ENCODE measurements at regions not wholly inside any gene's neighbourhood (a gene's known extent, or its start where the extent isn't known, plus 50 kb on each side); places are given as distances from the start of the nearest gene placed in this dataset.

DNA sequence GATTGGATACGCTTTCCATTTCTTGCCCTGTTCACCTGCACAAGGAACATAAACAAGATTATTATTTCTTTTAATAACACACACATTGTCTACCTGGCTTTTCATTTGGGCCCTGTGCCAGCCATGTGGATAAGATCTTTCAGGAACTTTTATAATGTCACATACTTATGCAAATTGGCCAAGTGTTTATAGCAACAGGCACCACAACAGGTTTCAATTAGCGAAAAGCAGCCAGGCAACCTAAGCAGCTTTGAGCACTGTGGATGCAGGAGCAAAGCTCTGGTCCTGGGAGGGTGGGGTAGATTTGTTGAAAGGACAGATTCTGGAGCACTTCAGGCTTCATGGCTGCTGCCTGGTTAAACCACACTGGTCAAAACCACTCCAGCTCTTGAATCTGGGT, 217.4 kb downstream of the BARX2 start:
- 40 to 53% (median 44%) methylated on average over 2 of the region's 2 CpGs for WGBS, 5 donors
- peak in 1 of 2 donors; percentile 71 for DNase-seq
- H3K4me3 ChIP-seq: no peak overlapping the region

GRCh38 chr11:129595038-129595962, 219.7 kb downstream of the BARX2 start:
- Histone ChIP-seq H3K36me3 (no peaks in the 10 kb centered on the region), H3K27me3 (no peaks in the 10 kb centered on the region), H3K27ac (no peak overlapping the region), H3K4me1 (no peaks in the 10 kb centered on the region), H3K9me3 (no peaks in the 10 kb centered on the region), H3K4me3 (no peak overlapping the region)
- TF ChIP-seq, protein P1, sequence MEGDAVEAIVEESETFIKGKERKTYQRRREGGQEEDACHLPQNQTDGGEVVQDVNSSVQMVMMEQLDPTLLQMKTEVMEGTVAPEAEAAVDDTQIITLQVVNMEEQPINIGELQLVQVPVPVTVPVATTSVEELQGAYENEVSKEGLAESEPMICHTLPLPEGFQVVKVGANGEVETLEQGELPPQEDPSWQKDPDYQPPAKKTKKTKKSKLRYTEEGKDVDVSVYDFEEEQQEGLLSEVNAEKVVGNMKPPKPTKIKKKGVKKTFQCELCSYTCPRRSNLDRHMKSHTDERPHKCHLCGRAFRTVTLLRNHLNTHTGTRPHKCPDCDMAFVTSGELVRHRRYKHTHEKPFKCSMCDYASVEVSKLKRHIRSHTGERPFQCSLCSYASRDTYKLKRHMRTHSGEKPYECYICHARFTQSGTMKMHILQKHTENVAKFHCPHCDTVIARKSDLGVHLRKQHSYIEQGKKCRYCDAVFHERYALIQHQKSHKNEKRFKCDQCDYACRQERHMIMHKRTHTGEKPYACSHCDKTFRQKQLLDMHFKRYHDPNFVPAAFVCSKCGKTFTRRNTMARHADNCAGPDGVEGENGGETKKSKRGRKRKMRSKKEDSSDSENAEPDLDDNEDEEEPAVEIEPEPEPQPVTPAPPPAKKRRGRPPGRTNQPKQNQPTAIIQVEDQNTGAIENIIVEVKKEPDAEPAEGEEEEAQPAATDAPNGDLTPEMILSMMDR (IDR thresholded peaks at IDR 0.05): no peak
- intact Hi-C loops (cut with DNase I; ENCODE audit: low total_unique reads): no loop called here
- WGBS, 5 donors: 57 to 65% (median 64%) methylated on average over 9 of the region's 9 CpGs
- no peak for DNase-seq

More for the DNA sequence above, 217.4 kb downstream of the BARX2 start:
- Histone ChIP-seq H3K27me3 (peaks cover 0 to 5% (median 0%) of the 10 kb centered on the region in 3 donors), H3K4me1 (no peaks in the 10 kb centered on the region), H3K36me3 (no peaks in the 10 kb centered on the region), H3K27ac (no peak overlapping the region), H3K9me3 (no peaks in the 10 kb centered on the region)
- TF ChIP-seq EP300 (IDR thresholded peaks at IDR 0.05) (no peak), POLR2AphosphoS5 (IDR thresholded peaks at IDR 0.05) (no peak), POLR2A (IDR thresholded peaks at IDR 0.05) (no peak)
- TF ChIP-seq, protein P1 (IDR thresholded peaks at IDR 0.05): no peak
- intact Hi-C loops (cut with DNase I; ENCODE audit: low total_unique reads): no loop called here

GRCh38 chr11:129596351-129596750, 219.3 kb upstream of the TMEM45B start:
- H3K27ac ChIP-seq: no peak overlapping the region
- intact Hi-C loops (cut with DNase I; ENCODE audit: low total_unique reads): no loop called here
- H3K36me3 ChIP-seq: no peaks in the 10 kb centered on the region
- no peak overlapping the region for H3K4me3 ChIP-seq
- 84 to 93% (median 89%) methylated on average over 4 of the region's 4 CpGs for WGBS, 5 donors
- no peaks in the 10 kb centered on the region for H3K4me1 ChIP-seq
- DNase-seq: no peak
- H3K27me3 ChIP-seq: no peaks in the 10 kb centered on the region
- TF ChIP-seq, protein P1 (IDR thresholded peaks at IDR 0.05): no peak
- TF ChIP-seq POLR2A (IDR thresholded peaks at IDR 0.05) (no peak), EP300 (IDR thresholded peaks at IDR 0.05) (no peak), POLR2AphosphoS5 (IDR thresholded peaks at IDR 0.05) (no peak)
- no peaks in the 10 kb centered on the region for H3K9me3 ChIP-seq

GRCh38 chr11:129598378-129598777, 217.3 kb upstream of the TMEM45B start:
- H3K27me3 ChIP-seq: no peaks in the 10 kb centered on the region
- no peaks in the 10 kb centered on the region for H3K4me1 ChIP-seq
- no peaks in the 10 kb centered on the region for H3K36me3 ChIP-seq
- H3K9me3 ChIP-seq: no peaks in the 10 kb centered on the region
- 74 to 100% (median 91%) methylated on average over 1 to 3 of the region's 3 CpGs for WGBS, 5 donors
- no peak for TF ChIP-seq POLR2A (IDR thresholded peaks at IDR 0.05)
- no peak for TF ChIP-seq EP300 (IDR thresholded peaks at IDR 0.05)
- TF ChIP-seq, protein P1 (IDR thresholded peaks at IDR 0.05): no peak
- no peak for TF ChIP-seq POLR2AphosphoS5 (IDR thresholded peaks at IDR 0.05)
- no peak for DNase-seq
- H3K4me3 ChIP-seq: no peak overlapping the region
- no peak overlapping the region for H3K27ac ChIP-seq
- intact Hi-C loops (cut with DNase I; ENCODE audit: low total_unique reads): no loop called here

Data from stomach (tissue), 8 donors.